Heart left ventricle (tissue), 13 donors: ENCODE measurements at regions not wholly inside any gene's neighbourhood (a gene's known extent, or its start where the extent isn't known, plus 50 kb on each side); places are given as distances from the start of the nearest gene placed in this dataset.

ENCODE experiments used
- CTCF ChIP-seq, 12 donors: fragments of 200-600 bp; sonication (generic) in 4 of 12; IDR thresholded peaks; one replicate each; pipeline versions ENCODE4 v1.5.0 to v1.8.0; 2018 to 2022; ENCODE audit warnings: antibody characterized with exemption in 12 of 12, mild to moderate bottlenecking in 5 of 12
- POLR2A ChIP-seq, 2 donors: fragments of 450-650 bp; IDR thresholded peaks; one replicate each; pipeline ENCODE4 v1.6.1; 2017; ENCODE audit warnings: antibody characterized with exemption in 2 of 2, mild to moderate bottlenecking in 2 of 2, moderate library complexity in 2 of 2
- donor health status: ischemic (EF 13 %, LVEDD 7.1; RV severe dilation, severe dysfunction).
- donor health status: DM: no; HTN: yes; CAD: no.
- donor health status: DM: no; HTN: no; CAD: no.
- donor health status: ischemic (EF 25% LVEDD 6.9; RV normal size, moderate dysfunction).
- donor health status: ischemic (EF 25% LVEDD 5.7; RV mildly dilated, moderate dysfunction).
- donor health status: ischemic (EF 35%, LVEDD 5.7; RV mildly dilated, moderate dysfunction).
- donor health status: nonischemic (EF 11% LVEDD 7.7; RV severe dilation, severe dysfunction).
- donor health status: DM: yes; HTN: yes; CAD: no.
- donor health status: PGD.
- donor health status: ischemic (EF 29% LVEDD 5.4; RV normal size, mild dysfunction).
- donor health status: nonischemic (EF 23%, LVEDD 6.1; RV moderate dilation, normal function).

GRCh38 chr10:117745301-117745700, 202.8 kb downstream of the EMX2 start:
- TF ChIP-seq POLR2A (IDR thresholded peaks at IDR 0.05) (no peak), CTCF (IDR thresholded peaks at IDR 0.05) (no peak)
